GM23338 (cell line): ENCODE measurements at regions not wholly inside any gene's neighbourhood (a gene's known extent, or its start where the extent isn't known, plus 50 kb on each side); places are given as distances from the start of the nearest gene placed in this dataset.

Experiments used
- ATAC-seq: fragments of 200-7000 bp; cut with Tn5 transposase; 3 replicates; pipeline ENCODE4 v1.9.1; 2020
- DNase-seq: peaks from one replicate; pipeline ENCODE4 v3.0.0-alpha.2; 2015; ENCODE audit warnings: low spot score
- H2AFZ ChIP-seq: fragments of 200-600 bp; sonication (generic); 2 replicates; pipeline ENCODE4 v1.8.0; 2016; ENCODE audit warnings: antibody characterized with exemption, mild to moderate bottlenecking, moderate library complexity
- H3F3A ChIP-seq: fragments of 200-600 bp; sonication (generic); replicated peaks from 2 replicates; pipeline ENCODE4 v1.8.0; 2017; ENCODE audit warnings: antibody characterized with exemption, mixed run types, low read depth
- H3K27ac ChIP-seq: fragments of 200-600 bp; sonication (generic); 2 replicates; pipeline ENCODE4 v1.6.1; 2016; ENCODE audit warnings: low read depth
- H3K27me3 ChIP-seq: fragments of 200-600 bp; sonication (generic); 2 replicates; pipeline ENCODE4 v1.8.0; 2016; ENCODE audit warnings: mild to moderate bottlenecking, mixed run types, moderate library complexity; ENCODE audit not compliant: insufficient read depth
- H3K36me3 ChIP-seq: fragments of 200-600 bp; sonication (generic); 2 replicates; pipeline ENCODE4 v1.8.0; 2016; ENCODE audit warnings: mild to moderate bottlenecking; ENCODE audit not compliant: insufficient read depth
- H3K4me1 ChIP-seq: fragments of 200-600 bp; sonication (generic); 2 replicates; pipeline ENCODE4 v1.8.0; 2016; ENCODE audit warnings: mild to moderate bottlenecking, moderate library complexity; ENCODE audit not compliant: insufficient read depth
- H3K4me2 ChIP-seq: fragments of 200-600 bp; sonication (generic); 2 replicates; pipeline ENCODE4 v1.7.1; 2017; ENCODE audit warnings: mixed run types
- H3K4me3 ChIP-seq: fragments of 200-600 bp; sonication (generic); 2 replicates; pipeline ENCODE4 v1.6.1; 2016; ENCODE audit warnings: mixed run types
- H3K79me2 ChIP-seq: fragments of 200-600 bp; sonication (generic); replicated peaks from 2 replicates; pipeline ENCODE4 v1.8.0; 2017; ENCODE audit warnings: mild to moderate bottlenecking; ENCODE audit not compliant: insufficient read depth
- H3K9me2 ChIP-seq: fragments of 200-600 bp; sonication (generic); 2 replicates; pipeline ENCODE4 v1.8.0; 2017; ENCODE audit not compliant: insufficient read depth
- H4K20me1 ChIP-seq: fragments of 200-600 bp; sonication (generic); replicated peaks from 2 replicates; pipeline ENCODE4 v1.8.0; 2017; ENCODE audit warnings: mild to moderate bottlenecking; ENCODE audit not compliant: insufficient read depth
- H3K27ac Mint-ChIP-seq: 2 replicates; pipeline ENCODE4 v1.8.0; 2020; ENCODE audit warnings: inconsistent platforms, mild to moderate bottlenecking, moderate library complexity, mixed read lengths
- H3K27me3 Mint-ChIP-seq: 3 replicates; pipeline ENCODE4 v1.8.0; 2022; ENCODE audit warnings: low read depth, mild to moderate bottlenecking, moderate library complexity, mixed read lengths, inconsistent platforms; ENCODE audit not compliant: insufficient read depth, poor library complexity
- H3K36me3 Mint-ChIP-seq: 3 replicates; pipeline ENCODE4 v1.8.0; 2021; ENCODE audit warnings: low read depth, mild to moderate bottlenecking, inconsistent platforms, moderate library complexity, mixed read lengths
- H3K4me1 Mint-ChIP-seq: 3 replicates; pipeline ENCODE4 v1.8.0; 2020; ENCODE audit warnings: mild to moderate bottlenecking, inconsistent platforms, mixed read lengths
- H3K4me3 Mint-ChIP-seq: 3 replicates; pipeline ENCODE4 v1.8.0; 2021; ENCODE audit warnings: moderate library complexity, mild to moderate bottlenecking, inconsistent platforms, mixed read lengths
- H3K9me3 Mint-ChIP-seq: 3 replicates; pipeline ENCODE4 v1.8.0; 2020; ENCODE audit warnings: moderate library complexity, mild to moderate bottlenecking, inconsistent platforms, mixed read lengths
- EZH2phosphoT487 ChIP-seq: fragments of 200-600 bp; sonication (generic); IDR thresholded peaks from one replicate; pipeline ENCODE4 v1.8.1; 2018; ENCODE audit warnings: antibody characterized with exemption; ENCODE audit not compliant: unreplicated experiment
- JUNB ChIP-seq: IDR thresholded peaks from one replicate; pipeline ENCODE4 v1.6.1; 2016; ENCODE audit warnings: antibody characterized with exemption; ENCODE audit not compliant: unreplicated experiment
- POLR2AphosphoS5 ChIP-seq: IDR thresholded peaks from 2 replicates; pipeline ENCODE4 v1.6.1; 2016; ENCODE audit warnings: antibody characterized with exemption, low read depth
- STAT1 ChIP-seq: IDR thresholded peaks from one replicate; pipeline ENCODE4 v1.6.1; 2016; ENCODE audit warnings: antibody characterized with exemption; ENCODE audit not compliant: unreplicated experiment
- ZNF114 ChIP-seq: fragments of 250-450 bp; sonication (Bioruptor Pico); IDR thresholded peaks from 2 replicates; pipeline ENCODE4 v1.5.0; 2020; ENCODE audit warnings: mild to moderate bottlenecking, moderate library complexity
- TF ChIP-seq, protein P1 (sequence below): fragments of 250-450 bp; sonication (Bioruptor Pico); IDR thresholded peaks from 2 replicates; pipeline ENCODE4 v1.5.0; 2020; ENCODE audit warnings: mild to moderate bottlenecking, moderate library complexity
- TF ChIP-seq, protein P2 (sequence below), 2 experiments: fragments of 200-600 bp in 1 of 2; sonication (generic) in 1 of 2; conservative IDR thresholded peaks; 2 replicates each; pipeline versions ENCODE4 v1.5.1 to v1.6.1; 2016 to 2017; ENCODE audit warnings: antibody characterized with exemption in 2 of 2, low read depth in 2 of 2, mild to moderate bottlenecking in 2 of 2, moderate library complexity in 1 of 2

- Histone ChIP-seq H3K79me2 (no peaks in the 10 kb centered on the region), H3K4me3 (no peak overlapping the region), H3K27ac (no peak overlapping the region), H3K4me1 (no peaks in the 10 kb centered on the region), H3K4me2 (no peak overlapping the region), H3K27me3 (no peaks in the 10 kb centered on the region), H3K36me3 (no peaks in the 10 kb centered on the region), H4K20me1 (no peaks in the 10 kb centered on the region), H3K9me2 (0 out of 2 replicates have a peak, but pooled peaks cover 4% of the 10 kb centered on the region), H2AFZ (no peak overlapping the region), H3F3A (no peaks in the 10 kb centered on the region)
- DNase-seq (no peak), ATAC-seq (no peak)
- Mint-ChIP-seq H3K27ac (no peak overlapping the region), H3K9me3 (no peaks in the 10 kb centered on the region), H3K27me3 (peaks cover 1% of the 10 kb centered on the region), H3K4me3 (no peak overlapping the region), H3K36me3 (no peaks in the 10 kb centered on the region), H3K4me1 (no peaks in the 10 kb centered on the region)
- TF ChIP-seq EZH2phosphoT487: no peak
These were observed 276.5 kb upstream of the KLF6 start for GRCh38 chr10:4061441-4061951.

GRCh38 chr10:4059471-4060138, 274.6 kb upstream of the KLF6 start:
- no peak for DNase-seq
- Histone ChIP-seq H3K79me2 (no peaks in the 10 kb centered on the region), H2AFZ (peak overlapping the region; percentile 63; the same call in 1 of the 2 replicates), H3F3A (no peaks in the 10 kb centered on the region), H3K27me3 (no peaks in the 10 kb centered on the region), H3K27ac (no peak overlapping the region), H4K20me1 (no peaks in the 10 kb centered on the region), H3K9me2 (0 out of 2 replicates have a peak, but pooled peaks cover 4% of the 10 kb centered on the region), H3K36me3 (no peaks in the 10 kb centered on the region), H3K4me3 (no peak overlapping the region), H3K4me2 (no peak overlapping the region), H3K4me1 (no peaks in the 10 kb centered on the region)
- TF ChIP-seq, protein P1, sequence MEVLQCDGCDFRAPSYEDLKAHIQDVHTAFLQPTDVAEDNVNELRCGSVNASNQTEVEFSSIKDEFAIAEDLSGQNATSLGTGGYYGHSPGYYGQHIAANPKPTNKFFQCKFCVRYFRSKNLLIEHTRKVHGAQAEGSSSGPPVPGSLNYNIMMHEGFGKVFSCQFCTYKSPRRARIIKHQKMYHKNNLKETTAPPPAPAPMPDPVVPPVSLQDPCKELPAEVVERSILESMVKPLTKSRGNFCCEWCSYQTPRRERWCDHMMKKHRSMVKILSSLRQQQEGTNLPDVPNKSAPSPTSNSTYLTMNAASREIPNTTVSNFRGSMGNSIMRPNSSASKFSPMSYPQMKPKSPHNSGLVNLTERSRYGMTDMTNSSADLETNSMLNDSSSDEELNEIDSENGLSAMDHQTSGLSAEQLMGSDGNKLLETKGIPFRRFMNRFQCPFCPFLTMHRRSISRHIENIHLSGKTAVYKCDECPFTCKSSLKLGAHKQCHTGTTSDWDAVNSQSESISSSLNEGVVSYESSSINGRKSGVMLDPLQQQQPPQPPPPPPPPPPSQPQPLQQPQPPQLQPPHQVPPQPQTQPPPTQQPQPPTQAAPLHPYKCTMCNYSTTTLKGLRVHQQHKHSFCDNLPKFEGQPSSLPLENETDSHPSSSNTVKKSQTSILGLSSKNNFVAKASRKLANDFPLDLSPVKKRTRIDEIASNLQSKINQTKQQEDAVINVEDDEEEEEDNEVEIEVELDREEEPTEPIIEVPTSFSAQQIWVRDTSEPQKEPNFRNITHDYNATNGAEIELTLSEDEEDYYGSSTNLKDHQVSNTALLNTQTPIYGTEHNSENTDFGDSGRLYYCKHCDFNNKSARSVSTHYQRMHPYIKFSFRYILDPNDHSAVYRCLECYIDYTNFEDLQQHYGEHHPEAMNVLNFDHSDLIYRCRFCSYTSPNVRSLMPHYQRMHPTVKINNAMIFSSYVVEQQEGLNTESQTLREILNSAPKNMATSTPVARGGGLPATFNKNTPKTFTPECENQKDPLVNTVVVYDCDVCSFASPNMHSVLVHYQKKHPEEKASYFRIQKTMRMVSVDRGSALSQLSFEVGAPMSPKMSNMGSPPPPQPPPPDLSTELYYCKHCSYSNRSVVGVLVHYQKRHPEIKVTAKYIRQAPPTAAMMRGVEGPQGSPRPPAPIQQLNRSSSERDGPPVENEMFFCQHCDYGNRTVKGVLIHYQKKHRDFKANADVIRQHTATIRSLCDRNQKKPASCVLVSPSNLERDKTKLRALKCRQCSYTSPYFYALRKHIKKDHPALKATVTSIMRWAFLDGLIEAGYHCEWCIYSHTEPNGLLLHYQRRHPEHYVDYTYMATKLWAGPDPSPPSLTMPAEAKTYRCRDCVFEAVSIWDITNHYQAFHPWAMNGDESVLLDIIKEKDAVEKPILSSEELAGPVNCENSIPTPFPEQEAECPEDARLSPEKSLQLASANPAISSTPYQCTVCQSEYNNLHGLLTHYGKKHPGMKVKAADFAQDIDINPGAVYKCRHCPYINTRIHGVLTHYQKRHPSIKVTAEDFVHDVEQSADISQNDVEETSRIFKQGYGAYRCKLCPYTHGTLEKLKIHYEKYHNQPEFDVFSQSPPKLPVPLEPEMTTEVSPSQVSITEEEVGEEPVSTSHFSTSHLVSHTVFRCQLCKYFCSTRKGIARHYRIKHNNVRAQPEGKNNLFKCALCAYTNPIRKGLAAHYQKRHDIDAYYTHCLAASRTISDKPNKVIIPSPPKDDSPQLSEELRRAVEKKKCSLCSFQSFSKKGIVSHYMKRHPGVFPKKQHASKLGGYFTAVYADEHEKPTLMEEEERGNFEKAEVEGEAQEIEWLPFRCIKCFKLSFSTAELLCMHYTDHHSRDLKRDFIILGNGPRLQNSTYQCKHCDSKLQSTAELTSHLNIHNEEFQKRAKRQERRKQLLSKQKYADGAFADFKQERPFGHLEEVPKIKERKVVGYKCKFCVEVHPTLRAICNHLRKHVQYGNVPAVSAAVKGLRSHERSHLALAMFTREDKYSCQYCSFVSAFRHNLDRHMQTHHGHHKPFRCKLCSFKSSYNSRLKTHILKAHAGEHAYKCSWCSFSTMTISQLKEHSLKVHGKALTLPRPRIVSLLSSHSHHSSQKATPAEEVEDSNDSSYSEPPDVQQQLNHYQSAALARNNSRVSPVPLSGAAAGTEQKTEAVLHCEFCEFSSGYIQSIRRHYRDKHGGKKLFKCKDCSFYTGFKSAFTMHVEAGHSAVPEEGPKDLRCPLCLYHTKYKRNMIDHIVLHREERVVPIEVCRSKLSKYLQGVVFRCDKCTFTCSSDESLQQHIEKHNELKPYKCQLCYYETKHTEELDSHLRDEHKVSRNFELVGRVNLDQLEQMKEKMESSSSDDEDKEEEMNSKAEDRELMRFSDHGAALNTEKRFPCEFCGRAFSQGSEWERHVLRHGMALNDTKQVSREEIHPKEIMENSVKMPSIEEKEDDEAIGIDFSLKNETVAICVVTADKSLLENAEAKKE: no peak
- TF ChIP-seq ZNF114: no peak
- TF ChIP-seq POLR2AphosphoS5: no peak
- no peak for TF ChIP-seq STAT1
- TF ChIP-seq, protein P2, sequence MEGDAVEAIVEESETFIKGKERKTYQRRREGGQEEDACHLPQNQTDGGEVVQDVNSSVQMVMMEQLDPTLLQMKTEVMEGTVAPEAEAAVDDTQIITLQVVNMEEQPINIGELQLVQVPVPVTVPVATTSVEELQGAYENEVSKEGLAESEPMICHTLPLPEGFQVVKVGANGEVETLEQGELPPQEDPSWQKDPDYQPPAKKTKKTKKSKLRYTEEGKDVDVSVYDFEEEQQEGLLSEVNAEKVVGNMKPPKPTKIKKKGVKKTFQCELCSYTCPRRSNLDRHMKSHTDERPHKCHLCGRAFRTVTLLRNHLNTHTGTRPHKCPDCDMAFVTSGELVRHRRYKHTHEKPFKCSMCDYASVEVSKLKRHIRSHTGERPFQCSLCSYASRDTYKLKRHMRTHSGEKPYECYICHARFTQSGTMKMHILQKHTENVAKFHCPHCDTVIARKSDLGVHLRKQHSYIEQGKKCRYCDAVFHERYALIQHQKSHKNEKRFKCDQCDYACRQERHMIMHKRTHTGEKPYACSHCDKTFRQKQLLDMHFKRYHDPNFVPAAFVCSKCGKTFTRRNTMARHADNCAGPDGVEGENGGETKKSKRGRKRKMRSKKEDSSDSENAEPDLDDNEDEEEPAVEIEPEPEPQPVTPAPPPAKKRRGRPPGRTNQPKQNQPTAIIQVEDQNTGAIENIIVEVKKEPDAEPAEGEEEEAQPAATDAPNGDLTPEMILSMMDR (conservative IDR thresholded peaks at IDR 0.05; ENCODE audit: low read depth in 2 of 2): no peak
- no peak for TF ChIP-seq JUNB
- Mint-ChIP-seq H3K9me3 (no peaks in the 10 kb centered on the region), H3K36me3 (no peaks in the 10 kb centered on the region), H3K27me3 (peaks cover 1% of the 10 kb centered on the region), H3K4me1 (no peaks in the 10 kb centered on the region), H3K4me3 (no peak overlapping the region), H3K27ac (no peak overlapping the region)
- ATAC-seq: no peak
